ENCODE measurements at regions not wholly inside any gene's neighbourhood (a gene's known extent, or its start where the extent isn't known, plus 50 kb on each side); places are given as distances from the start of the nearest gene placed in this dataset.

- TF ChIP-seq CTCF (IDR thresholded peaks at IDR 0.05) (no peak), POLR2AphosphoS5 (IDR thresholded peaks at IDR 0.05; ENCODE audit: low read depth, low read length) (no peak), JUND (IDR thresholded peaks at IDR 0.05) (no peak), RFX5 (IDR thresholded peaks at IDR 0.05; ENCODE audit: low read length) (no peak), SIN3A (IDR thresholded peaks at IDR 0.05; ENCODE audit: borderline replicate concordance, low read depth, low read length) (no peak)
Observed at GRCh38 chr11:92024788-92025187, 199.8 kb upstream of the FAT3 start.

Data from SK-N-SH (cell line).